ENCODE measurements at regions not wholly inside any gene's neighbourhood (a gene's known extent, or its start where the extent isn't known, plus 50 kb on each side); places are given as distances from the start of the nearest gene placed in this dataset.

GRCh38 chr4:142933207-142933606 is 87.1 kb upstream of the INPP4B start:
- H3K9me3 ChIP-seq = no peaks in the 10 kb centered on the region
- no peak overlapping the region for H3K27ac ChIP-seq (ENCODE audit: low read length)
- no peak overlapping the region for H3K4me3 ChIP-seq (ENCODE audit: control insufficient read depth in 1 of 2, extremely low read depth in 1 of 2, low read length in 1 of 2)
- H3K27ac Mint-ChIP-seq = no peak overlapping the region
- no peaks in the 10 kb centered on the region for H3K27me3 Mint-ChIP-seq
- DNase-seq (no peak), ATAC-seq (replicated peaks in 1 of 4) (no peak)
- ChIA-PET CTCF (no interaction called here), POLR2A (no interaction called here)
- H3K36me3 ChIP-seq (ENCODE audit: control insufficient read depth in 2 of 2, extremely low read depth in 1 of 2, insufficient read depth in 1 of 2, low read length in 1 of 2) = no peaks in the 10 kb centered on the region
- no peaks in the 10 kb centered on the region for H3K9me3 Mint-ChIP-seq
- H3K4me1 Mint-ChIP-seq = no peaks in the 10 kb centered on the region
- H3K4me3 Mint-ChIP-seq = no peak overlapping the region
- H3K4me1 ChIP-seq (ENCODE audit: control insufficient read depth in 1 of 2, extremely low read depth in 1 of 2, insufficient read depth in 2 of 2, low read length in 2 of 2) = no peaks in the 10 kb centered on the region
- H3K27me3 ChIP-seq (replicated peaks in 1 of 2; ENCODE audit: control insufficient read depth in 2 of 2, extremely low read depth in 1 of 2, insufficient read depth in 2 of 2, low read length in 1 of 2) = no peaks in the 10 kb centered on the region
- WGBS (ENCODE audit: insufficient coverage) = 76% methylated on average over 2 of the region's 5 CpGs
- H3K36me3 Mint-ChIP-seq = no peaks in the 10 kb centered on the region

- H3K4me1 Mint-ChIP-seq = no peaks in the 10 kb centered on the region
- no peaks in the 10 kb centered on the region for H3K9me3 ChIP-seq
- peaks cover 0 to 3% (median 0%) of the 10 kb centered on the region in 3 donors for H3K9me3 Mint-ChIP-seq
- H3K27ac Mint-ChIP-seq = no peak overlapping the region
- no peaks in the 10 kb centered on the region for H3K4me1 ChIP-seq (ENCODE audit: control insufficient read depth in 1 of 2, extremely low read depth in 1 of 2, insufficient read depth in 2 of 2, low read length in 2 of 2)
- DNase-seq (no peak), ATAC-seq (replicated peaks in 1 of 4) (no peak)
- H3K27me3 ChIP-seq (replicated peaks in 1 of 2; ENCODE audit: control insufficient read depth in 2 of 2, extremely low read depth in 1 of 2, insufficient read depth in 2 of 2, low read length in 1 of 2) = peaks cover 0 to 4% of the 10 kb centered on the region in 2 experiments
- POLR2A ChIA-PET = no interaction called here
- H3K27ac ChIP-seq (ENCODE audit: low read length) = no peak overlapping the region
- CTCF ChIA-PET = no interaction called here
- peaks cover 4% of the 10 kb centered on the region in 2 donors for H3K27me3 Mint-ChIP-seq
- no peak overlapping the region for H3K4me3 Mint-ChIP-seq
- 88% methylated on average over 2 of the region's 6 CpGs for WGBS (ENCODE audit: insufficient coverage)
- H3K4me3 ChIP-seq (ENCODE audit: control insufficient read depth in 1 of 2, extremely low read depth in 1 of 2, low read length in 1 of 2) = no peak overlapping the region
- H3K36me3 ChIP-seq (ENCODE audit: control insufficient read depth in 2 of 2, extremely low read depth in 1 of 2, insufficient read depth in 1 of 2, low read length in 1 of 2) = no peaks in the 10 kb centered on the region
- no peaks in the 10 kb centered on the region for H3K36me3 Mint-ChIP-seq
Measured at GRCh38 chr4:142940425-142941330, 94.6 kb upstream of the INPP4B start.

GRCh38 chr4:142944565-142944964 is 98.5 kb upstream of the INPP4B start:
- no peaks in the 10 kb centered on the region for H3K4me1 ChIP-seq (ENCODE audit: control insufficient read depth in 1 of 2, extremely low read depth in 1 of 2, insufficient read depth in 2 of 2, low read length in 2 of 2)
- peaks cover 6 to 12% (median 7%) of the 10 kb centered on the region in 3 donors for H3K9me3 Mint-ChIP-seq
- H3K9me3 ChIP-seq = no peaks in the 10 kb centered on the region
- H3K36me3 ChIP-seq (ENCODE audit: control insufficient read depth in 2 of 2, extremely low read depth in 1 of 2, insufficient read depth in 1 of 2, low read length in 1 of 2) = no peaks in the 10 kb centered on the region
- no peaks in the 10 kb centered on the region for H3K36me3 Mint-ChIP-seq
- ATAC-seq (replicated peaks in 1 of 4) (no peak), DNase-seq (no peak)
- no peak overlapping the region for H3K27ac Mint-ChIP-seq
- no CpG with 5 or more reads among the region's 1 CpG for WGBS (ENCODE audit: insufficient coverage)
- H3K4me3 ChIP-seq (ENCODE audit: control insufficient read depth in 1 of 2, extremely low read depth in 1 of 2, low read length in 1 of 2) = no peak overlapping the region
- peaks cover 15 to 19% of the 10 kb centered on the region in 2 donors for H3K27me3 Mint-ChIP-seq
- CTCF ChIA-PET = no interaction called here
- no peaks in the 10 kb centered on the region for H3K4me1 Mint-ChIP-seq
- POLR2A ChIA-PET = no interaction called here
- H3K4me3 Mint-ChIP-seq = no peak overlapping the region
- no peak overlapping the region for H3K27ac ChIP-seq (ENCODE audit: low read length)
- H3K27me3 ChIP-seq (replicated peaks in 1 of 2; ENCODE audit: control insufficient read depth in 2 of 2, extremely low read depth in 1 of 2, insufficient read depth in 2 of 2, low read length in 1 of 2) = peaks cover 0 to 7% of the 10 kb centered on the region in 2 experiments

- Histone ChIP-seq H3K9me3 (no peaks in the 10 kb centered on the region), H3K4me1 (ENCODE audit: control insufficient read depth in 1 of 2, extremely low read depth in 1 of 2, insufficient read depth in 2 of 2, low read length in 2 of 2) (no peaks in the 10 kb centered on the region), H3K27ac (ENCODE audit: low read length) (no peak overlapping the region), H3K4me3 (ENCODE audit: control insufficient read depth in 1 of 2, extremely low read depth in 1 of 2, low read length in 1 of 2) (no peak overlapping the region), H3K27me3 (replicated peaks in 1 of 2; ENCODE audit: control insufficient read depth in 2 of 2, extremely low read depth in 1 of 2, insufficient read depth in 2 of 2, low read length in 1 of 2) (no peaks in the 10 kb centered on the region), H3K36me3 (ENCODE audit: control insufficient read depth in 2 of 2, extremely low read depth in 1 of 2, insufficient read depth in 1 of 2, low read length in 1 of 2) (no peaks in the 10 kb centered on the region)
- ATAC-seq (replicated peaks in 1 of 4) (no peak), DNase-seq (no peak)
- peaks cover 5 to 12% (median 7%) of the 10 kb centered on the region in 3 donors for H3K9me3 Mint-ChIP-seq
- no peak overlapping the region for H3K27ac Mint-ChIP-seq
- CTCF ChIA-PET = no interaction called here
- POLR2A ChIA-PET = no interaction called here
- whole genome bisulfite sequencing (ENCODE audit: insufficient coverage) = 63% methylated on average over 3 of the region's 5 CpGs
- no peaks in the 10 kb centered on the region for H3K36me3 Mint-ChIP-seq
- H3K4me1 Mint-ChIP-seq = no peaks in the 10 kb centered on the region
- H3K27me3 Mint-ChIP-seq = peaks cover 5 to 9% of the 10 kb centered on the region in 2 donors
- no peak overlapping the region for H3K4me3 Mint-ChIP-seq
Measured at GRCh38 chr4:142952821-142953580, 106.9 kb upstream of the INPP4B start.

GRCh38 chr4:142954415-142954814 is 108.3 kb upstream of the INPP4B start:
- no peak overlapping the region for H3K27ac Mint-ChIP-seq
- no peaks in the 10 kb centered on the region for H3K4me1 ChIP-seq (ENCODE audit: control insufficient read depth in 1 of 2, extremely low read depth in 1 of 2, insufficient read depth in 2 of 2, low read length in 2 of 2)
- peaks cover 5 to 12% (median 7%) of the 10 kb centered on the region in 3 donors for H3K9me3 Mint-ChIP-seq
- no peak overlapping the region for H3K27ac ChIP-seq (ENCODE audit: low read length)
- no peak overlapping the region for H3K4me3 ChIP-seq (ENCODE audit: control insufficient read depth in 1 of 2, extremely low read depth in 1 of 2, low read length in 1 of 2)
- H3K9me3 ChIP-seq = no peaks in the 10 kb centered on the region
- ATAC-seq (replicated peaks in 1 of 4) (no peak), DNase-seq (no peak)
- no peak overlapping the region for H3K4me3 Mint-ChIP-seq
- no peaks in the 10 kb centered on the region for H3K36me3 ChIP-seq (ENCODE audit: control insufficient read depth in 2 of 2, extremely low read depth in 1 of 2, insufficient read depth in 1 of 2, low read length in 1 of 2)
- peaks cover 4 to 9% of the 10 kb centered on the region in 2 donors for H3K27me3 Mint-ChIP-seq
- 93% methylated on average over 15 of the region's 16 CpGs for WGBS (ENCODE audit: insufficient coverage)
- H3K4me1 Mint-ChIP-seq = no peaks in the 10 kb centered on the region
- H3K27me3 ChIP-seq (replicated peaks in 1 of 2; ENCODE audit: control insufficient read depth in 2 of 2, extremely low read depth in 1 of 2, insufficient read depth in 2 of 2, low read length in 1 of 2) = no peaks in the 10 kb centered on the region
- ChIA-PET CTCF (no interaction called here), POLR2A (no interaction called here)
- no peaks in the 10 kb centered on the region for H3K36me3 Mint-ChIP-seq

GRCh38 chr4:142955501-142955900 is 109.4 kb upstream of the INPP4B start:
- Mint-ChIP-seq H3K36me3 (no peaks in the 10 kb centered on the region), H3K4me1 (no peaks in the 10 kb centered on the region), H3K27ac (no peak overlapping the region), H3K27me3 (peaks cover 4 to 7% of the 10 kb centered on the region in 2 donors), H3K9me3 (peaks cover 5 to 12% (median 7%) of the 10 kb centered on the region in 3 donors), H3K4me3 (no peak overlapping the region)
- H3K9me3 ChIP-seq = no peaks in the 10 kb centered on the region
- WGBS (ENCODE audit: insufficient coverage) = no CpG with 5 or more reads among the region's 2 CpGs
- H3K36me3 ChIP-seq (ENCODE audit: control insufficient read depth in 2 of 2, extremely low read depth in 1 of 2, insufficient read depth in 1 of 2, low read length in 1 of 2) = no peaks in the 10 kb centered on the region
- H3K4me3 ChIP-seq (ENCODE audit: control insufficient read depth in 1 of 2, extremely low read depth in 1 of 2, low read length in 1 of 2) = no peak overlapping the region
- ChIA-PET POLR2A (no interaction called here), CTCF (no interaction called here)
- H3K4me1 ChIP-seq (ENCODE audit: control insufficient read depth in 1 of 2, extremely low read depth in 1 of 2, insufficient read depth in 2 of 2, low read length in 2 of 2) = no peaks in the 10 kb centered on the region
- no peaks in the 10 kb centered on the region for H3K27me3 ChIP-seq (replicated peaks in 1 of 2; ENCODE audit: control insufficient read depth in 2 of 2, extremely low read depth in 1 of 2, insufficient read depth in 2 of 2, low read length in 1 of 2)
- H3K27ac ChIP-seq (ENCODE audit: low read length) = no peak overlapping the region
- ATAC-seq (replicated peaks in 1 of 4) (no peak), DNase-seq (no peak)
